ENCODE measurements at regions not wholly inside any gene's neighbourhood (a gene's known extent, or its start where the extent isn't known, plus 50 kb on each side); places are given as distances from the start of the nearest gene placed in this dataset.

DNA sequence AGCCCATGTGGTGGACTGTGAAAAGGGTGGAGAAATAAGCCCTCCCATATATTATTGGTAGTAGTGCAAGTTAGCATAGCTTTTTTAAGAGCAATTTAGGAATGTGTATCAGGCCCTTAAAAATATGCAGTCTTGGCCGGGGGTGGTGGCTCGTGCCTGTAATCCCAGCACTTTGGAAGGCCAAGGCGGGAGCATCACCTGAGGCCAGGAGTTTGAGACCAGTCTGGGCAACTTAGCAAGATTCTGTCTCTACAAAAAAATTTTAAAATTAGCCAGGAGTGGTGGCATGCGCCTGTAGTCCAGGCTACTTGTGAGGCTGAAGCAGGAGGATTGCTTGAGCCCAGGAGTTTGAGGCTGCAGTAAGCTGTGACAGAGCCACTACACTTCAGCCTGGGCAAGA, 64.2 kb upstream of the BCAT1 start:
- Histone ChIP-seq H3K4me3 (ENCODE audit: low read depth, low read length) (no peak overlapping the region), H3K36me3 (ENCODE audit: control insufficient read depth, insufficient read depth, low read length) (no peaks in the 10 kb centered on the region), H3K27me3 (ENCODE audit: control insufficient read depth, insufficient read depth, low read length) (no peaks in the 10 kb centered on the region)
- DNase-seq (ENCODE audit: low read depth), result no peak
- CTCF ChIA-PET, result no interaction called here
- TF ChIP-seq, protein P1, sequence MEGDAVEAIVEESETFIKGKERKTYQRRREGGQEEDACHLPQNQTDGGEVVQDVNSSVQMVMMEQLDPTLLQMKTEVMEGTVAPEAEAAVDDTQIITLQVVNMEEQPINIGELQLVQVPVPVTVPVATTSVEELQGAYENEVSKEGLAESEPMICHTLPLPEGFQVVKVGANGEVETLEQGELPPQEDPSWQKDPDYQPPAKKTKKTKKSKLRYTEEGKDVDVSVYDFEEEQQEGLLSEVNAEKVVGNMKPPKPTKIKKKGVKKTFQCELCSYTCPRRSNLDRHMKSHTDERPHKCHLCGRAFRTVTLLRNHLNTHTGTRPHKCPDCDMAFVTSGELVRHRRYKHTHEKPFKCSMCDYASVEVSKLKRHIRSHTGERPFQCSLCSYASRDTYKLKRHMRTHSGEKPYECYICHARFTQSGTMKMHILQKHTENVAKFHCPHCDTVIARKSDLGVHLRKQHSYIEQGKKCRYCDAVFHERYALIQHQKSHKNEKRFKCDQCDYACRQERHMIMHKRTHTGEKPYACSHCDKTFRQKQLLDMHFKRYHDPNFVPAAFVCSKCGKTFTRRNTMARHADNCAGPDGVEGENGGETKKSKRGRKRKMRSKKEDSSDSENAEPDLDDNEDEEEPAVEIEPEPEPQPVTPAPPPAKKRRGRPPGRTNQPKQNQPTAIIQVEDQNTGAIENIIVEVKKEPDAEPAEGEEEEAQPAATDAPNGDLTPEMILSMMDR (IDR thresholded peaks at IDR 0.05; ENCODE audit: insufficient read depth, low read depth, low read length), result no peak
- POLR2A ChIA-PET, result no interaction called here

DNA sequence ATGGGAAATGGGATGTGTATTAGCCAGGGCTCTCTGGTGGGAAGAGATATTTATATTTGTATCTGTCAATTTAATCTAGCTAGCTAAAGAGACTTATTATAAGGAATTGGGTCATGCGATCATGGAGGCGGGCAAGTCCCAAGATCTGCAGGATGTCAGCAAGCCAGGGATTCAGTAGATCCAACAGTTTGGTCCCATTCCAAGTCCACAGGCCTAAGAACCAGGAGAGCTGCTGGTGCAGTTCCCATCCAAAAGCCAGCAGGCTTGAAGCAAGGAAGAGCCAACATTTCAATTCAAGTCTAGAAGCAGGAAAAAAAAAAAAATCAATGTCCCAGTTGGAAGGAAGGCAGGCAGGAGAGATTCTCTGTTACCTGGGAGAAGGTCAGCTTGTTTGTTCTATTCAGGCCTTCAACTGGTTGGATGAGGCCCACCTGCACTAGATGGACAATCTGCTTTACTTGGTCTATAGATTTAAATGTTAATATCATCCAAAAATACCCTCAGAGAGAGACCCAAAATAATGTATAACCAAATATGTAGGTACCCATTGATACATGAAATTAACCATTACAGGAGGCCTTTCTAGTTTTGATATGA, 60.7 kb upstream of the BCAT1 start:
- no peak for DNase-seq (ENCODE audit: low read depth)
- H3K4me3 ChIP-seq (ENCODE audit: low read depth, low read length), result no peak overlapping the region
- H3K27me3 ChIP-seq (ENCODE audit: control insufficient read depth, insufficient read depth, low read length), result no peaks in the 10 kb centered on the region
- POLR2A ChIA-PET, result no interaction called here
- CTCF ChIA-PET, result interaction anchor here (1.1 to 1.4 kb wide), 4 partner anchors 10 to 27 kb away, joined by 3 to 8 read pairs (median 3); no protein-coding TSS in a partner anchor
- no peaks in the 10 kb centered on the region for H3K36me3 ChIP-seq (ENCODE audit: control insufficient read depth, insufficient read depth, low read length)
- TF ChIP-seq, protein P1 (IDR thresholded peaks at IDR 0.05; ENCODE audit: insufficient read depth, low read depth, low read length), result no peak

DNA sequence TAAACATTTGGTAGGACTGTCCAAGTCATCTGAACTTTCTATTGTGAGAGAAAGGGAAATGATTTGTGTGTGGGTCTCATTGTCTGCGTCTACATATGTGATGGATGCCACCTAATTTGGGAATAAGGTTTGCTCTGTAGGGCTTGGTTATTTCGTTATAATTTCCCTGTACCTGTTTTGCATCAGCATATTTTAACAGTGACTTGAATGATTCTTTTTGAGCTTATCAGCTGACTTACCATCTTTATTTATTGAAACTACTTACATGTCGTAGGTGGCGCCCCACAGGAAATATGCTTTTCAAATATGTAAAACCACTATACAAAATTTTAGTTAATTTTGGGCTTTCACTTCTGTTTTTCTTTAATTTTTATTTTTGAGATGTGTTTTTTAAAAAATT, 56.5 kb upstream of the BCAT1 start:
- DNase-seq (ENCODE audit: low read depth), result no peak
- TF ChIP-seq, protein P1 (IDR thresholded peaks at IDR 0.05; ENCODE audit: insufficient read depth, low read depth, low read length), result no peak
- no peak overlapping the region for H3K4me3 ChIP-seq (ENCODE audit: low read depth, low read length)
- ChIA-PET POLR2A (no interaction called here), CTCF (no interaction called here)
- H3K27me3 ChIP-seq (ENCODE audit: control insufficient read depth, insufficient read depth, low read length), result peaks cover 1% of the 10 kb centered on the region
- no peaks in the 10 kb centered on the region for H3K36me3 ChIP-seq (ENCODE audit: control insufficient read depth, insufficient read depth, low read length)

DNA sequence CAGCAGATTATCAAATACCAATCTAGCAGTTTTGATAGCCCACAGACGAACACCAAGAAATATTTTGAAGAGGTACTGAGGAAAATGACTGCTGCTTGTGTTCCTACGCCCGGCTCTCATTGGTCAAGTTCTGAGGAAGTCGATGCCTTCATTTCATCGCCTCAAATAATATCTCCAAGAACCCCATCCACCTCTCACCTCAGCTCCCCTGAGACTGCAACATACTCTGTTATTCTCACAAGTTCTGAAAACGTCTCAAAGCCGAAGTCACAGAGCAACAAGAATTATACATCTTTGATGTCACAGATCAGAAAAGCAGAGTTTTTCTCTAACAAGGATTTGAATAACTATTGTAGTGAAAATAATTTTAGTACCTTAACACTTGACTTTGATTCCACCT, 55.5 kb upstream of the BCAT1 start:
- DNase-seq (ENCODE audit: low read depth), result no peak
- ChIA-PET CTCF (interaction anchor here (1.3 kb wide), 1 partner anchor 12 kb away, joined by 3 read pairs; no protein-coding TSS in a partner anchor), POLR2A (no interaction called here)
- Histone ChIP-seq H3K27me3 (ENCODE audit: control insufficient read depth, insufficient read depth, low read length) (peaks cover 1% of the 10 kb centered on the region), H3K4me3 (ENCODE audit: low read depth, low read length) (no peak overlapping the region), H3K36me3 (ENCODE audit: control insufficient read depth, insufficient read depth, low read length) (no peaks in the 10 kb centered on the region)
- TF ChIP-seq, protein P1 (IDR thresholded peaks at IDR 0.05; ENCODE audit: insufficient read depth, low read depth, low read length), result no peak

DNA sequence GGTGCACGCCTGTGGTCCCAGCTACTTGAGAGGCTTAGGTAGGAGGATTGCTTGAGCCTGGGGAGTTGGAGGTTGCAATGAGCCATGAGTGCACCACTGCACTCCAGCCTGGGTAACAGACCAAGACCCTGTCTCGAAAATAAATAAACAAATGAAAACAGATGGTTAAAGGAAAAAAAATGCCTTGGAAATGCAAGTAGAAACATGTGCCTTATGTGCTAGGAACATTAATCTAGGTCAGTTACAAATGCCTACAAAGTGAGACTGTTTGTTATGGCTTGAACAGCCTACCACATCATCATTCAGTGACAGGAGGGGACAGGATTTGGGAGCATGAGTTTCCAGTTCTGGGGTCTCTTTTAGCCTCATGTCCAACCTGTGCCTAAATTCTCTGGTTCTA, 52.4 kb upstream of the BCAT1 start:
- CTCF ChIA-PET, result interaction anchor here (1.2 to 2.8 kb wide), 2 partner anchors 10 to 21 kb away, joined by 4 to 14 read pairs; no protein-coding TSS in a partner anchor
- no peak for DNase-seq (ENCODE audit: low read depth)
- no peaks in the 10 kb centered on the region for H3K36me3 ChIP-seq (ENCODE audit: control insufficient read depth, insufficient read depth, low read length)
- no peak overlapping the region for H3K4me3 ChIP-seq (ENCODE audit: low read depth, low read length)
- TF ChIP-seq, protein P1 (IDR thresholded peaks at IDR 0.05; ENCODE audit: insufficient read depth, low read depth, low read length), result no peak
- H3K27me3 ChIP-seq (ENCODE audit: control insufficient read depth, insufficient read depth, low read length), result peaks cover 1% of the 10 kb centered on the region
- POLR2A ChIA-PET, result no interaction called here
